PC-9 (cell line): ENCODE measurements at regions not wholly inside any gene's neighbourhood (a gene's known extent, or its start where the extent isn't known, plus 50 kb on each side); places are given as distances from the start of the nearest gene placed in this dataset.

Source experiments
- BruUV-seq: library from RNA; stranded (reverse); fragments of 400-500 nt; replicated peaks from 2 replicates; lab custom pipeline; 2021; lab: Mats Ljungman, UMichigan
- CTCF ChIA-PET: fragments of 300-600 bp; sonication (Branson Sonifier 250); formaldehyde crosslinking; loops from one replicate; lab custom pipeline; 2022; ENCODE audit warnings: antibody characterized with exemption; lab: Charles Lee
- POLR2A ChIA-PET: fragments of 300-600 bp; sonication (Branson Sonifier 250); formaldehyde crosslinking; loops from one replicate; lab custom pipeline; 2022; ENCODE audit warnings: antibody characterized with exemption; ENCODE audit not compliant: unreplicated experiment; lab: Charles Lee
- DNase-seq, 2 experiments: peaks; one replicate each; pipeline versions ENCODE4 v3.0.0 to v3.0.0-alpha.2; 2015 to 2022; ENCODE audit warnings: mixed read lengths in 1 of 2
- H2AFZ ChIP-seq: fragments of 200-600 bp; sonication (generic); 2 replicates; pipeline ENCODE4 v1.8.1; 2017; ENCODE audit warnings: antibody characterized with exemption
- H3F3A ChIP-seq: fragments of 200-600 bp; sonication (generic); 2 replicates; pipeline ENCODE4 v1.8.1; 2017; ENCODE audit warnings: antibody characterized with exemption, mild to moderate bottlenecking, low read depth; ENCODE audit not compliant: insufficient read depth
- H3K27ac ChIP-seq: fragments of 200-600 bp; sonication (generic); 2 replicates; pipeline ENCODE4 v1.6.1; 2016; ENCODE audit warnings: mixed run types
- H3K27me3 ChIP-seq: fragments of 200-600 bp; sonication (generic); 2 replicates; pipeline ENCODE4 v1.6.1; 2016; ENCODE audit warnings: low read depth, mixed run types; ENCODE audit not compliant: insufficient read depth
- H3K36me3 ChIP-seq: fragments of 200-600 bp; sonication (generic); 2 replicates; pipeline ENCODE4 v1.6.1; 2016; ENCODE audit warnings: low read depth, mixed run types
- H3K4me1 ChIP-seq: fragments of 200-600 bp; sonication (generic); replicated peaks from 2 replicates; pipeline ENCODE4 v1.6.1; 2016; ENCODE audit warnings: mixed run types; ENCODE audit not compliant: insufficient read depth
- H3K4me2 ChIP-seq: fragments of 200-600 bp; sonication (generic); 2 replicates; pipeline ENCODE4 v1.6.1; 2017; ENCODE audit warnings: mixed run types
- H3K4me3 ChIP-seq: fragments of 200-600 bp; sonication (generic); 2 replicates; pipeline ENCODE4 v1.6.1; 2016; ENCODE audit warnings: mixed run types
- H3K79me2 ChIP-seq: fragments of 200-600 bp; sonication (generic); 2 replicates; pipeline ENCODE4 v1.6.1; 2017; ENCODE audit warnings: low read depth, mixed run types
- H3K9me2 ChIP-seq: fragments of 200-600 bp; sonication (generic); 2 replicates; pipeline ENCODE4 v1.8.1; 2017; ENCODE audit warnings: mild to moderate bottlenecking; ENCODE audit not compliant: insufficient read depth
- H3K9me3 ChIP-seq: fragments of 200-600 bp; sonication (generic); 2 replicates; pipeline ENCODE4 v1.8.1; 2016; ENCODE audit warnings: low read depth; ENCODE audit not compliant: insufficient read depth
- H4K20me1 ChIP-seq: fragments of 200-600 bp; sonication (generic); 2 replicates; pipeline ENCODE4 v1.8.1; 2017; ENCODE audit not compliant: insufficient read depth
- EZH2 ChIP-seq: fragments of 200-600 bp; sonication (generic); IDR thresholded peaks from 2 replicates; pipeline ENCODE4 v1.8.0; 2017; ENCODE audit warnings: antibody characterized with exemption, low read depth
- intact Hi-C: fragments of 100-400 bp; cut with micrococcal nuclease; formaldehyde crosslinking; loops from one replicate; pipeline ENCODE4 v1.10.0; 2022; ENCODE audit not compliant: unreplicated experiment
- TF ChIP-seq, protein P1 (sequence below): fragments of 200-600 bp; sonication (generic); conservative IDR thresholded peaks from 2 replicates; pipeline ENCODE4 v1.6.1; 2017; ENCODE audit warnings: mixed run types, antibody characterized with exemption, mild to moderate bottlenecking, moderate library complexity

DNA sequence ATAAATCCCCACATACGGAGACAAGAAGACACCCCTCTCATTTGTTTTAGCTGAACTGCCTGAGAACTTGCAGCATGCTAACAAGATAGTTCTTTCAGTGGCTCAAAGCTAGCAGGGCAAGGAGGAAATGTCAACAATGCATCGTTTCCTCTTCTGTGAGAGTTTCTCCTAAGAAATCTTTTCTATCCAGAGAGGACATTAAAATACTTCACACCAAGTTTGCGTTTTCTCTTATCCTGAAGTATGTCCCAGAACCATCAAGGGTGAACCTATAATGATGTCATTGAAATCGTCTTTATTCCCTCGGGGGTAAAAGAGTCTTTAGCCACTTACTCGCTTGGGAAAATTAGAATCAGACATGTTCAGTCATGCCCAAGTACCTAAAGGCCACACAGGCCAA lies 541.7 kb upstream of the MDFIC2 start:
- intact Hi-C loops = no loop called here
- POLR2A ChIA-PET = no interaction called here
- no peak overlapping the region for H3K4me2 ChIP-seq

DNA sequence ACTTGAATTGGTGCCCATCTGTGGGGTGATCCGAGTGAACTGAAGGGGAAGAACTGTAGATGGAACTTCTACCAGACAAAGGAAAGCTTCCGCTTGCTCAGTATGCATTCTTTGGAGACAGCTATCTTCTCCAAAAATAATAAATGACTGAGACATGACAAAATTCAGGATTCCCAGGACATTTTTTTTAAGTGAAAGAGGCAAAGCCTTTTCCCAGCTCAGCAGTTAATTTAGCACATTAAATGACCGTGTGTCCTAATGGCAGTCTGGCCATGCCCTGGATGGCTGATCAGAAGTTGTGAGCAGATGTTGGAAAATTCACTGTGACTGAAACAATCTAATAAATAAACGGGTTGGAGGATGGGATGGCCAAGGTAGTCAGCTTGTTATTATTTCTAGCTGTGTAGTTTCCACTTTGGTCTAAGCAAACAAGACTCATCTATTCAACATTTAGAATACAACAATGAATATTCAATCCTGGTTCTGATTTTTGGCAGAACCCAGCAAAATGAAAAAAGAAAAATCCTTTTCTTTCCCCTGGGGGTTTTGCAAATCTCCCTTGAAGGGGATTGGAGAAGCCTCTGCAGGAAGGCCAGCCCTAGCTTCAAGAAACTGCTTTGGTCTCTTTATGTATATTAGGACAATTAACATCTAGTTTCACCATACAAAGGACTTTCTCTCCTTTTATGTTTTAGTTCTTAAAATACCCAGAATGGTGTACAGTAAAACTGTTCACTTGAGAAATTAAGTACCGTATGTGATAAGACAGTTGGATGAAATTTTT lies 540.9 kb upstream of the MDFIC2 start:
- CTCF ChIA-PET = no interaction called here
- no peaks in the 10 kb centered on the region for H3K4me1 ChIP-seq
- H3K36me3 ChIP-seq = no peaks in the 10 kb centered on the region
- H3F3A ChIP-seq = no peaks in the 10 kb centered on the region
- POLR2A ChIA-PET = interaction anchor here (0.6 kb wide), 1 partner anchor 53 kb away, joined by 3 read pairs; no protein-coding TSS in a partner anchor
- no peak for TF ChIP-seq EZH2
- TF ChIP-seq, protein P1, sequence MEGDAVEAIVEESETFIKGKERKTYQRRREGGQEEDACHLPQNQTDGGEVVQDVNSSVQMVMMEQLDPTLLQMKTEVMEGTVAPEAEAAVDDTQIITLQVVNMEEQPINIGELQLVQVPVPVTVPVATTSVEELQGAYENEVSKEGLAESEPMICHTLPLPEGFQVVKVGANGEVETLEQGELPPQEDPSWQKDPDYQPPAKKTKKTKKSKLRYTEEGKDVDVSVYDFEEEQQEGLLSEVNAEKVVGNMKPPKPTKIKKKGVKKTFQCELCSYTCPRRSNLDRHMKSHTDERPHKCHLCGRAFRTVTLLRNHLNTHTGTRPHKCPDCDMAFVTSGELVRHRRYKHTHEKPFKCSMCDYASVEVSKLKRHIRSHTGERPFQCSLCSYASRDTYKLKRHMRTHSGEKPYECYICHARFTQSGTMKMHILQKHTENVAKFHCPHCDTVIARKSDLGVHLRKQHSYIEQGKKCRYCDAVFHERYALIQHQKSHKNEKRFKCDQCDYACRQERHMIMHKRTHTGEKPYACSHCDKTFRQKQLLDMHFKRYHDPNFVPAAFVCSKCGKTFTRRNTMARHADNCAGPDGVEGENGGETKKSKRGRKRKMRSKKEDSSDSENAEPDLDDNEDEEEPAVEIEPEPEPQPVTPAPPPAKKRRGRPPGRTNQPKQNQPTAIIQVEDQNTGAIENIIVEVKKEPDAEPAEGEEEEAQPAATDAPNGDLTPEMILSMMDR = no peak
- H3K9me3 ChIP-seq = no peaks in the 10 kb centered on the region
- no peak overlapping the region for H3K4me2 ChIP-seq
- no TSS peak for BruUV-seq
- no peak for DNase-seq
- no peak overlapping the region for H3K4me3 ChIP-seq
- no peaks in the 10 kb centered on the region for H3K27me3 ChIP-seq
- intact Hi-C loops = no loop called here
- H3K9me2 ChIP-seq = no peaks in the 10 kb centered on the region
- H4K20me1 ChIP-seq = no peaks in the 10 kb centered on the region
- H3K27ac ChIP-seq = no peak overlapping the region
- H2AFZ ChIP-seq = no peak overlapping the region
- no peaks in the 10 kb centered on the region for H3K79me2 ChIP-seq

More for the DNA sequence above, 541.7 kb upstream of the MDFIC2 start:
- no peaks in the 10 kb centered on the region for H3K36me3 ChIP-seq
- TF ChIP-seq, protein P1 = no peak
- TF ChIP-seq EZH2 = no peak
- H3K4me3 ChIP-seq = no peak overlapping the region
- H2AFZ ChIP-seq = no peak overlapping the region
- no peaks in the 10 kb centered on the region for H3K4me1 ChIP-seq
- no peak for DNase-seq
- H3K27ac ChIP-seq = no peak overlapping the region
- no peaks in the 10 kb centered on the region for H4K20me1 ChIP-seq
- no peaks in the 10 kb centered on the region for H3K27me3 ChIP-seq
- no TSS peak for BruUV-seq
- CTCF ChIA-PET = no interaction called here
- H3K9me2 ChIP-seq = no peaks in the 10 kb centered on the region
- no peaks in the 10 kb centered on the region for H3K9me3 ChIP-seq
- no peaks in the 10 kb centered on the region for H3K79me2 ChIP-seq
- no peaks in the 10 kb centered on the region for H3F3A ChIP-seq

DNA sequence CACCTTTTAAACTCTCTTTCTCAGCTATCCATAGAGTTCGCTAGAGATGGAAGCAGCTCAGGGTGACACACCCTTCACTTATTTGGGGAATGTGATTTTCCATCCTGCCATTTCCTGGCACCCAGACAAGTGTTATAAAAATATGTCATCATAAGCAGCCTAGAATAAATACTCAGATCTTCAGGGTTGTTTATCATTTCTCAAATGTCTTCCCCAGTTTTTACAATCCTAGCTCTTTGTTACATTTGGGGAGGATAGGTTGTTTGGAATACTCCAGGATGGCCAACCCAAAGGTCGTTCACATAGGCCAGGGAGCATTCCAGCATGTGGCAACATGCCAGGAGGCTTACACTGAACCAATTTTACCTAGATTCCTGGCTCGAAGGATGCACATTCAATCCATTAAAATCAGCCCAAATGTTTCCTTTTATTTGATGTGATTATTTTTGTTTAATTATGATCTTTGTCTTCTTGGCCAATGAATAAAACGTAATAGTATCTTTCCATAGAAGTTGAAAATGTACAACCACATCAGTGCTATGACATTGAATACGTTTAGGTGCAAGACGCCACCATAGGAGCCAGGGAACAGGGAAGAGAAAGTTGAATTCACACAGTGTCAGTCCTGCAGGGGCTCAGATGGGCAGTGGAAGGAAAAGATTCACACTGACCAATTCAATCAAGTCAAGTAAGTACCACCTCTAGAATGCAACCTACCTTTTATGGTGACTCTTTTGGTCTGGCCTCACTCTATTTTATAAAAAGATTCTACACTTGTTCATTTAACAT lies 537.7 kb upstream of the MDFIC2 start:
- no TSS peak for BruUV-seq
- Histone ChIP-seq H3K9me3 (no peaks in the 10 kb centered on the region), H3K9me2 (no peaks in the 10 kb centered on the region), H3K27me3 (peaks cover 2% of the 10 kb centered on the region; the same call in 1 of the 2 replicates), H3K27ac (no peak overlapping the region), H3K79me2 (no peaks in the 10 kb centered on the region), H2AFZ (no peak overlapping the region), H3F3A (no peaks in the 10 kb centered on the region), H4K20me1 (no peaks in the 10 kb centered on the region), H3K4me3 (no peak overlapping the region), H3K4me2 (no peak overlapping the region; the same call in 1 of the 2 replicates), H3K36me3 (no peaks in the 10 kb centered on the region), H3K4me1 (no peaks in the 10 kb centered on the region)
- POLR2A ChIA-PET = no interaction called here
- TF ChIP-seq, protein P1 = no peak
- TF ChIP-seq EZH2 = no peak
- CTCF ChIA-PET = interaction anchor here (0.7 kb wide), 1 partner anchor 339 kb away, joined by 3 read pairs; no protein-coding TSS in a partner anchor
- DNase-seq = peak; percentile 14 to 49
- intact Hi-C loops = no loop called here
